OCI-LY3 (cell line): ENCODE measurements at regions not wholly inside any gene's neighbourhood (a gene's known extent, or its start where the extent isn't known, plus 50 kb on each side); places are given as distances from the start of the nearest gene placed in this dataset.

ENCODE experiments used
- CTCF ChIP-seq: fragments of 200-600, 300-600 bp; sonication (generic); IDR thresholded peaks from 2 replicates; pipeline ENCODE4 v1.5.1; 2014; ENCODE audit warnings: antibody characterized with exemption, low read length, low read depth
- EZH2phosphoT487 ChIP-seq: fragments of 200-600 bp; shearing (Covaris generic); IDR thresholded peaks from 2 replicates; pipeline ENCODE4 v1.6.1; 2018; ENCODE audit warnings: antibody characterized with exemption, mixed run types, low read depth

GRCh38 chr2:120922571-120923332 lies 187.1 kb downstream of the GLI2 start:
- no peak for TF ChIP-seq CTCF
- TF ChIP-seq EZH2phosphoT487, result no peak
